HCT116 (cell line): ENCODE measurements at regions not wholly inside any gene's neighbourhood (a gene's known extent, or its start where the extent isn't known, plus 50 kb on each side); places are given as distances from the start of the nearest gene placed in this dataset.

Experiments
- ATAC-seq: fragments of 200-7000 bp; cut with Tn5 transposase; 2 replicates; pipeline ENCODE4 v1.9.1; 2020; ENCODE audit warnings: mild to moderate bottlenecking, moderate library complexity
- BruUV-seq: library from RNA; stranded (reverse); fragments of 400-500 nt; replicated peaks from 2 replicates; lab custom pipeline; 2021; lab: Mats Ljungman, UMichigan
- CTCF ChIA-PET: fragments of 300-600 bp; sonication (Branson Sonifier 250); formaldehyde crosslinking; loops from one replicate; lab custom pipeline; 2021; ENCODE audit warnings: antibody characterized with exemption; lab: Charles Lee
- POLR2A ChIA-PET: fragments of 300-600, 350-600 bp; sonication (Branson Sonifier 250); formaldehyde crosslinking; loops from one replicate; lab custom pipeline; 2021; ENCODE audit warnings: antibody characterized with exemption; lab: Charles Lee
- RAD21 ChIA-PET, 2 experiments: fragments of 300-600 bp; sonication (Branson Sonifier 250); formaldehyde crosslinking; loops; one replicate each; lab custom pipeline; 2023; ENCODE audit warnings: low total read pairs in 2 of 2; ENCODE audit not compliant: uncharacterized antibody in 2 of 2, unreplicated experiment in 2 of 2, low non-redundant PET in 1 of 2; lab: Charles Lee
- DNase-seq: peaks from one replicate; pipeline ENCODE4 v3.0.0-alpha.2; 2010; ENCODE audit warnings: low read depth, low spot score
- H2AFZ ChIP-seq: fragments of 200-600 bp; shearing (Covaris generic), sonication (generic); 2 replicates; pipeline ENCODE4 v1.6.1; 2017; ENCODE audit warnings: low read depth, mixed run types, mixed read lengths, antibody characterized with exemption, low read length; ENCODE audit not compliant: poor library complexity, severe bottlenecking
- H3K27ac ChIP-seq: 2 replicates; pipeline ENCODE4 v1.5.1; 2012; ENCODE audit warnings: low read depth, low read length
- H3K27me3 ChIP-seq: fragments of 200-600 bp; sonication (generic); 2 replicates; pipeline ENCODE4 v1.6.1; 2016; ENCODE audit warnings: mixed run types, low read length, mixed read lengths; ENCODE audit not compliant: insufficient read depth
- H3K36me3 ChIP-seq, 2 experiments: fragments of 200-500 bp in 1 of 2; fragments of 200-600 bp in 1 of 2; sonication (Bioruptor generic) in 1 of 2; sonication (generic) in 1 of 2; 2 replicates each; pipeline versions ENCODE4 v1.5.1 to v1.6.1; 2014 to 2016; ENCODE audit warnings: low read length in 2 of 2, inconsistent platforms in 1 of 2, mixed read lengths in 1 of 2, mixed run types in 1 of 2; ENCODE audit not compliant: insufficient read depth in 2 of 2, control insufficient read depth in 1 of 2
- H3K4me1 ChIP-seq, 2 experiments: fragments of 200-600 bp in 1 of 2; sonication (generic) in 1 of 2; 2 replicates each; pipeline versions ENCODE4 v1.5.1 to v1.6.1; 2012 to 2017; ENCODE audit warnings: low read length in 2 of 2, inconsistent platforms in 1 of 2, mild to moderate bottlenecking in 1 of 2, mixed read lengths in 1 of 2, mixed run types in 1 of 2, moderate library complexity in 1 of 2; ENCODE audit not compliant: insufficient read depth in 2 of 2, control insufficient read depth in 1 of 2
- H3K4me2 ChIP-seq: fragments of 200-600 bp; sonication (generic); 2 replicates; pipeline ENCODE4 v1.6.1; 2017; ENCODE audit warnings: mixed run types, low read length, mixed read lengths
- H3K4me3 ChIP-seq, 2 experiments: fragments of 200-600 bp in 1 of 2; sonication (generic) in 1 of 2; replicated peaks in 1 of 2; 2 replicates each; pipeline ENCODE4 v1.5.1; 2011 to 2016; ENCODE audit warnings: low read length in 2 of 2, control low read depth in 1 of 2, low read depth in 1 of 2, mild to moderate bottlenecking in 1 of 2, mixed read lengths in 1 of 2, mixed run types in 1 of 2
- H3K79me2 ChIP-seq: fragments of 200-600 bp; sonication (generic); 2 replicates; pipeline ENCODE4 v1.6.1; 2017; ENCODE audit warnings: mild to moderate bottlenecking, mixed run types, low read length, moderate library complexity, mixed read lengths; ENCODE audit not compliant: insufficient read depth
- H3K9ac ChIP-seq: fragments of 200-600 bp; sonication (generic); 2 replicates; pipeline ENCODE4 v1.6.1; 2016; ENCODE audit warnings: low read length, mixed read lengths
- H3K9me2 ChIP-seq: fragments of 200-600 bp; sonication (generic), shearing (Covaris generic); 2 replicates; pipeline ENCODE4 v1.6.1; 2017; ENCODE audit warnings: mixed run types, mild to moderate bottlenecking, moderate library complexity; ENCODE audit not compliant: insufficient read depth
- H3K9me3 ChIP-seq, 2 experiments: fragments of 200-500 bp in 1 of 2; fragments of 200-600 bp in 1 of 2; sonication (Bioruptor generic) in 1 of 2; sonication (generic) in 1 of 2; 2 replicates each; pipeline ENCODE4 v1.6.1; 2014 to 2017; ENCODE audit warnings: low read length in 2 of 2, mixed read lengths in 2 of 2, inconsistent platforms in 1 of 2, low read depth in 1 of 2, mild to moderate bottlenecking in 1 of 2, mixed run types in 1 of 2, moderate library complexity in 1 of 2; ENCODE audit not compliant: control insufficient read depth in 1 of 2, insufficient read depth in 1 of 2
- H4K20me1 ChIP-seq: fragments of 200-600 bp; sonication (generic), shearing (Covaris generic); 2 replicates; pipeline ENCODE4 v1.6.1; 2017; ENCODE audit warnings: mixed run types, mild to moderate bottlenecking, moderate library complexity; ENCODE audit not compliant: insufficient read depth
- CEBPB ChIP-seq: IDR thresholded peaks from 2 replicates; pipeline ENCODE4 v1.6.1; 2012; ENCODE audit warnings: low read depth
- ELF1 ChIP-seq: IDR thresholded peaks from 2 replicates; pipeline ENCODE4 v1.6.1; 2012; ENCODE audit warnings: low read depth, borderline replicate concordance
- EZH2 ChIP-seq: fragments of 200-600 bp; sonication (generic); IDR thresholded peaks from 2 replicates; pipeline ENCODE4 v1.6.1; 2017; ENCODE audit warnings: antibody characterized with exemption, mixed run types
- EZH2phosphoT487 ChIP-seq: fragments of 200-600 bp; IDR thresholded peaks from 2 replicates; pipeline ENCODE4 v1.6.1; 2018; ENCODE audit warnings: antibody characterized with exemption, borderline replicate concordance
- JUND ChIP-seq: IDR thresholded peaks from 2 replicates; pipeline ENCODE4 v1.6.1; 2012
- POLR2A ChIP-seq: IDR thresholded peaks from 2 replicates; pipeline ENCODE4 v1.7.0; 2011; ENCODE audit warnings: borderline replicate concordance; ENCODE audit not compliant: insufficient read depth, insufficient read length; ENCODE audit errors: extremely low read depth
- RAD21 ChIP-seq: IDR thresholded peaks from 2 replicates; pipeline ENCODE4 v1.6.1; 2012; ENCODE audit warnings: low read depth, mild to moderate bottlenecking
- SIN3A ChIP-seq: IDR thresholded peaks from 2 replicates; pipeline ENCODE4 v1.6.1; 2012; ENCODE audit warnings: low read depth
- TCF7L2 ChIP-seq: IDR thresholded peaks from 2 replicates; pipeline ENCODE4 v1.7.0; 2011; ENCODE audit warnings: borderline replicate concordance, inconsistent platforms; ENCODE audit not compliant: insufficient read depth, insufficient read length; ENCODE audit errors: extremely low read depth
- YY1 ChIP-seq: IDR thresholded peaks from 2 replicates; pipeline ENCODE4 v1.6.1; 2011; ENCODE audit warnings: low read length, low read depth, moderate library complexity, mild to moderate bottlenecking; ENCODE audit not compliant: insufficient replicate concordance; ENCODE audit errors: extremely low read depth
- ZFX ChIP-seq: fragments of 450-650 bp; IDR thresholded peaks from 2 replicates; pipeline ENCODE4 v1.6.1; 2017
- ZNF274 ChIP-seq: fragments of 200-500 bp; sonication (Bioruptor generic); IDR thresholded peaks from 2 replicates; pipeline ENCODE4 v1.6.1; 2014; ENCODE audit warnings: mild to moderate bottlenecking, low read depth, low read length, inconsistent platforms
- intact Hi-C: fragments of 100-400 bp; cut with micrococcal nuclease; formaldehyde crosslinking; loops from 2 replicates; pipeline ENCODE4 v1.10.0; 2022
- TF ChIP-seq, protein P1 (sequence below): IDR thresholded peaks from 2 replicates; pipeline ENCODE4 v1.6.1; 2012
- TF ChIP-seq, protein P2 (sequence below): IDR thresholded peaks from 2 replicates; pipeline ENCODE4 v1.6.1; 2012
- TF ChIP-seq, protein P3 (sequence below): IDR thresholded peaks from 2 replicates; pipeline ENCODE4 v1.6.1; 2012; ENCODE audit warnings: low read depth

DNA sequence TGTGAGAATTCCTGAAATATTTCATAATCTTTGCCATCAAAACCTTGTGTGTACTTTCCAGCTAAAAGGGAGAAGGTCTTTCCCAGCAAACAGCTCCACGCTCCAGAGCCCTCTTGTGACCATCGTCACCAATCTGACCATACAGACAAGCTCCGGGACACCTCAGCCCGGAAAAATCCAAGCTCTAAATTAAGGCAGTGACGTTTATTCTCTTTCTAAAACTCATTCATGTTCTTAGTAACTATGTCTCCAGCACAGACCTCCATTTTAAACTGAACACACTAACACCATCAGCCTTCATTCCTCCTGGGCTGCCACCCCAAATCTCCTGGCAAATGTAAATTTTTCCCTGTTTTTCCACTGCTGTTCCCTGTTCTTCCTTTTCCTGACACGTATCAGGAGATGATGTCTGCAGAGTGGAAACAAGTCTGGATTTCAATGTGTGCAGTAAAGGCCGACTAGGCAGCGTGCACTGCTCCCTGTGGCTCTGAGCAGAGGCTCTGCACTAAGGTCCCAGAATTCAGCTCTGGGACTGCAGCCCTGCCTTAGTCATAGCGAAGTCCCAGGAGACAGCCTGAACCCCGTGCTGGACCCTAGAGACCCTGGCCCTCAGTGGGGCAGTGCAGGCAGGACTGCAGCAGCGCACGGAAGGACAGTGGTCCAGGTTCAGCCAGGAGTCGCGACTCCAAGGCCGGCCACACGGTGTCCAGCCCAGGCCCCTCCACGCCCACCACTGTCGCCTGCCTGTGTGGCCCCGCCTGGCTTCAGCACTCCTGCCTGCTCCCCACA lies 452.5 kb upstream of the SALL3 start:
- ChIA-PET CTCF (no interaction called here), RAD21 (no interaction called here)
- Histone ChIP-seq H3K4me2 (no peak overlapping the region), H4K20me1 (no peaks in the 10 kb centered on the region), H3K9me2 (no peaks in the 10 kb centered on the region), H3K4me3 (no peak overlapping the region), H3K27me3 (no peaks in the 10 kb centered on the region)
- ATAC-seq (no peak), DNase-seq (no peak)
- TF ChIP-seq ZNF274 (no peak), CEBPB (no peak), JUND (no peak)
- TF ChIP-seq, all 23 proteins: peak for 0
- intact Hi-C loops: no loop called here
- Histone ChIP-seq H3K9me3 (peaks cover 3% of the 10 kb centered on the region in 2 experiments; a peak in 2 of 4 replicates), H3K4me1 (no peaks in the 10 kb centered on the region), H2AFZ (no peak overlapping the region), H3K27ac (no peak overlapping the region), H3K79me2 (no peaks in the 10 kb centered on the region), H3K9ac (no peak overlapping the region), H3K36me3 (no peaks in the 10 kb centered on the region)
- POLR2A ChIA-PET: no interaction called here
- no TSS peak for BruUV-seq

DNA sequence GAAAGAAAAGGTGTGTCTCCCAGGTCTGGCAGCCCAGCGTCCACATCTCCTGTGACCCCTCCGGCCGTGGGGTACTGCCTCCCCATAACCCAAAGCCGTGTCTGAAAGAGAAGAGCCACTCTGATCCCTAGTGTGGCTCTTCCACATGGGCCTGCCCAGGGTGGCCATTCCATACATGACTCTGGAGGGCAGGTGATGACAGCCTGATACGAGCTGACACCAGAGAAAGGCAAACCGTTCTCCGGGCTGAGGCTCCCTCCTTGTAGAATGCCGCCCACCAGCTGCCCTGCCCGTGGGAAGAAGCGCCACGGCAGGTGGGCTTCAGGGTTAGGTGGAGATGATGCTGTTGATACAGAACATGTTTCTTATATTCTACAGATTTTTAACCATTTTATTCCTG lies 451.6 kb upstream of the SALL3 start:
- Histone ChIP-seq H2AFZ (no peak overlapping the region), H3K4me2 (no peak overlapping the region), H3K9me3 (peaks cover 3% of the 10 kb centered on the region in 2 experiments; a peak in 2 of 4 replicates), H3K4me3 (no peak overlapping the region), H3K9ac (no peak overlapping the region), H3K79me2 (no peaks in the 10 kb centered on the region), H3K4me1 (no peaks in the 10 kb centered on the region), H3K9me2 (no peaks in the 10 kb centered on the region), H4K20me1 (no peaks in the 10 kb centered on the region), H3K36me3 (no peaks in the 10 kb centered on the region), H3K27me3 (no peaks in the 10 kb centered on the region), H3K27ac (no peak overlapping the region)
- DNase-seq: no peak
- POLR2A ChIA-PET: no interaction called here
- CTCF ChIA-PET: no interaction called here
- RAD21 ChIA-PET: no interaction called here
- no peak for ATAC-seq
- intact Hi-C loops: no loop called here
- no TSS peak for BruUV-seq
- TF ChIP-seq ELF1 (no peak), RAD21 (no peak), POLR2A (no peak), ZFX (no peak), ZNF274 (no peak), SIN3A (no peak), TCF7L2 (no peak), YY1 (no peak), CEBPB (no peak), EZH2 (no peak), EZH2phosphoT487 (no peak)
- TF ChIP-seq, protein P1, sequence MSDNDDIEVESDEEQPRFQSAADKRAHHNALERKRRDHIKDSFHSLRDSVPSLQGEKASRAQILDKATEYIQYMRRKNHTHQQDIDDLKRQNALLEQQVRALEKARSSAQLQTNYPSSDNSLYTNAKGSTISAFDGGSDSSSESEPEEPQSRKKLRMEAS: no peak
- TF ChIP-seq, protein P2, sequence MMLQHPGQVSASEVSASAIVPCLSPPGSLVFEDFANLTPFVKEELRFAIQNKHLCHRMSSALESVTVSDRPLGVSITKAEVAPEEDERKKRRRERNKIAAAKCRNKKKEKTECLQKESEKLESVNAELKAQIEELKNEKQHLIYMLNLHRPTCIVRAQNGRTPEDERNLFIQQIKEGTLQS: no peak
- TF ChIP-seq, protein P3, sequence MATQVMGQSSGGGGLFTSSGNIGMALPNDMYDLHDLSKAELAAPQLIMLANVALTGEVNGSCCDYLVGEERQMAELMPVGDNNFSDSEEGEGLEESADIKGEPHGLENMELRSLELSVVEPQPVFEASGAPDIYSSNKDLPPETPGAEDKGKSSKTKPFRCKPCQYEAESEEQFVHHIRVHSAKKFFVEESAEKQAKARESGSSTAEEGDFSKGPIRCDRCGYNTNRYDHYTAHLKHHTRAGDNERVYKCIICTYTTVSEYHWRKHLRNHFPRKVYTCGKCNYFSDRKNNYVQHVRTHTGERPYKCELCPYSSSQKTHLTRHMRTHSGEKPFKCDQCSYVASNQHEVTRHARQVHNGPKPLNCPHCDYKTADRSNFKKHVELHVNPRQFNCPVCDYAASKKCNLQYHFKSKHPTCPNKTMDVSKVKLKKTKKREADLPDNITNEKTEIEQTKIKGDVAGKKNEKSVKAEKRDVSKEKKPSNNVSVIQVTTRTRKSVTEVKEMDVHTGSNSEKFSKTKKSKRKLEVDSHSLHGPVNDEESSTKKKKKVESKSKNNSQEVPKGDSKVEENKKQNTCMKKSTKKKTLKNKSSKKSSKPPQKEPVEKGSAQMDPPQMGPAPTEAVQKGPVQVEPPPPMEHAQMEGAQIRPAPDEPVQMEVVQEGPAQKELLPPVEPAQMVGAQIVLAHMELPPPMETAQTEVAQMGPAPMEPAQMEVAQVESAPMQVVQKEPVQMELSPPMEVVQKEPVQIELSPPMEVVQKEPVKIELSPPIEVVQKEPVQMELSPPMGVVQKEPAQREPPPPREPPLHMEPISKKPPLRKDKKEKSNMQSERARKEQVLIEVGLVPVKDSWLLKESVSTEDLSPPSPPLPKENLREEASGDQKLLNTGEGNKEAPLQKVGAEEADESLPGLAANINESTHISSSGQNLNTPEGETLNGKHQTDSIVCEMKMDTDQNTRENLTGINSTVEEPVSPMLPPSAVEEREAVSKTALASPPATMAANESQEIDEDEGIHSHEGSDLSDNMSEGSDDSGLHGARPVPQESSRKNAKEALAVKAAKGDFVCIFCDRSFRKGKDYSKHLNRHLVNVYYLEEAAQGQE: no peak
